Stimulated activated CD4-positive, alpha-beta T cell treated with anti-CD3 and anti-CD28 coated beads, Interleukin-4, amount 100 ng/mL, for 48 hours (primary cell): ENCODE measurements at regions not wholly inside any gene's neighbourhood (a gene's known extent, or its start where the extent isn't known, plus 50 kb on each side); places are given as distances from the start of the nearest gene placed in this dataset.

ENCODE experiments used
- DNase-seq, 2 donors: peaks; one replicate each; pipeline ENCODE4 v3.0.0-alpha.2; 2020; ENCODE audit warnings: low read depth in 2 of 2

DNA sequence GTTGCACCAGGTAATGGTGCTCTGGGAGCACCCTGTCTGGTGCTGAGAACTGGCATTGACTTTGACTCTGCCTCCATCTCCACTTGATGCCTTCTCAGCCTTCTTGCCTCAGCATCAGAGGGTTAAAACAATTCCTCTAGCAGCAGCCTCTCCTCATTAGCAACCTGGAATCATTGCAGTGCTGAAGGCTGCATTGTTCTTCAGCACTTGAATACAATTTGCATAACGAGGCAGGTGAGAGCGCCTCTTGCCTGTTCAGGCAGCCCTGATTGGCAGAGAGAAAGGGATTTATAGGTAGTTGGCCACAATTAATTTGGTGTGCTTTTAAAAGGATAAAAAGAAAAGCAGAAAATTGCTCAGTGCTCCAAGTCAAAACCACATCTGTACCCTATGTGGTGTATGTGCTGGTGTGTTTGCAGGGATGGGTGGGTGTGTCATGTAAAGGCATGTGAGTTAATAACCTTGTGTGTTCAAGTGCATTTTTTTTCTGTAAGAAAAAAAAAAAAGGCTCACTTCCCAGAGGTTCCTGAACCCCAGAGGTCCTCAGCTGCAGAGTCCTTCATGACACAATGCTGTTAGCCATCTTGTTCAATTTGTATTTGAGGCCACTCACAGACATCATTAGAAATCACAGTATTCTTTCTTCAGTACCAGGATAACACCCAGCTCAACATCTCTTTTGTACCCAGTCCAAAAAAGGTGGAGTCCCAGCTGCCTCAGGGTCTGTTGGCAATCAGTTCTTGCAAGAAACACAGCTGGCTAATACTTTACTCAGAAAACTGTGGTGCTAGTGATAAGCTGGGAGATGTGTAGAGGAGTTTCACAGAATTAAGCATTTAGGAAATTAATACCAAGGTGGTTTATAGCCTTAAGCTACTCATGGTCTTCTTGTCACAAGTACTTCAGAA, 385.6 kb downstream of the GRIN2B start:
- no peak for DNase-seq

DNA sequence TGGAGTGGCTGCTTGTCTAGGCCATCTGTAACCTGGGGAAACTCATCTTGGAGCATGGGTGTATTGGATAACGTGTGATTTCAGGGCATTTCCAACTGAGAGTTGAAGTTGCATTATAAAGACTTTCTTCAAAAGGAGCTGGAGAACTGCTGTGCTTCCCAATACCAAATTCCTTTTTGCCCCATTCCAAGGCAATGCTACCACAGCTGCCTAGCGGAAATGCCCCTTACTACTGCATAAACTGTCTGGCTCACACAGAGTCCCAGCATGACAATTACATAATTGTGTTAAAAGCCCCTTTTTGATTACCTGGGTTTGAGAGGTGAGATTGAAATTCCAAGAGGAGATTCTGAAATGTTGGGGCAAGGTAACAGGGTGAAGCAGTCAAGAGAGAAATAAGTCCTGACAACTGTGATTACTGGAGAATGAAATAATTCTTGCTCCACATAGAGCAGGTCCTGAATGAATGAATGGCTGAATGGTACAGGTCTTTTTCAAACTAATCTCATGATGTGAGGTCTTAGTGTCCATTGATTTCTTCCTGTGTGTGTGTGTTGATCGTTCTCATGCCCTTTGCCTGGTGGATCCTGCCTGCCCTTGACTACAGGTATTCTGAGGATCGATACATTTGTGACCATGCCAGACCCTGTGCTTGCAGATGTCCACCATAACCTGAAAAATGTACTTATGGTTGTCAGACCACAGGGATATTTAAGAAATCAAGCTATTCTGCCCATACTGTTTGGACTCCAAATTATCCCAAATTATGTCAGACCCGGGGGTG, 386.5 kb downstream of the GRIN2B start:
- DNase-seq, result no peak

DNA sequence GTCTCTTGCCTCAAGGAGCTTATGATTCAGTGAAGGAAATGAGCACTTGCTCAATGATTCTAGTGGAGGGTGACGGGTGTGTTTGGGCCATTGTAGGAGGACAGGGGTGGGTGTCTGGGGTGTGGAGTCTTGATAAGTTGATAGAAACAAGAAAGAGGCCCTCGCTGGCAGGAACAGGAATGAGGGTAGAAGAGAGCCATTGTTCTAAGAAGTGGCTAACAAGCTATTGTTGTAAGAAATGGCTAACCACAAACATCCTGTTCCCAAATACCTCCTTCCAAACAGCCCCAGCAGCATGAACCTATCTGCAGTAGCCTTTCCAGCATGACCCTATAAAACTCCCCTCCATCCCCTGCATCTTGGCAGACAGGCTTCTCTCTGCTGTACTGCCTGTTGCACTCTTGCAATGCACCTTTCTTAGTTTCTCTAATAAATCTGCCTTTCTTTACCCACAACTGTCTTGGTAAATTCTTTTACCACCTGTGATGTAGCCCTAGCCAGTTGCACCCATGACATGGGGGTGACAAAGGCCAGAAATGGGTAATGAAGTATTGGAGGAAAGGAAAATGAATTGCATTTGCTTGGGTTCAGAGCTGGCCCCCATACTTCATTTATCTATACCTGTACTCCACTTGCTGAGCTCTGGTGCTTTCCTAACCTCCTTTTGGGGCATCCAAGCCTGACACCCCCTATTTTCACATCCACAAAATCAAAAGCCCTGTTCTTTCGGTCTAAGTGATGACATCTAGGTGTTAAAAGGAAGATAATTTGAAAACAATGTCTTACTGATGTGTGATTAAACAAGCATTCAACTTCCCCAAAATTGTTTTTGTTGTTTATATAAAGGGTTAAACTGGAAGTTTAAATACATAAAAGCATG, 389.1 kb downstream of the GRIN2B start:
- no peak for DNase-seq

DNA sequence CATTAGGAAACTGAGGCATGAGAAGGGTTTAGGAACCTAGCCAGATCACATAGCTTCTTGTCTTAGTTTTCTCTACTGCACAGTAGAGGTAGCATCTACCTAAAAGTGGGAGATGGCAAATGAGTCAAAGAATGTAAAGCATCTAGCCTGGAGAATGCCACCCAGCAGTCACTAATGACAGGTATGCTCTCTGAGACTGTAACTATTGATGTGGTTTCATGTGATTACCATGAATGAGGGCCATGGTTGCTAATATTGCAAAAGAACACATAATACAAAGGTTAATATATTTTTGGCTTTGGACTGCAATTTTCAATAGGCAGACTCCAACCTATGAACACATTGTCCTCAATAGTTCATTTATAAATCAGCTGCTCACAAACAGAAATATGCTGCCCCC, 389.9 kb downstream of the GRIN2B start:
- no peak for DNase-seq

DNA sequence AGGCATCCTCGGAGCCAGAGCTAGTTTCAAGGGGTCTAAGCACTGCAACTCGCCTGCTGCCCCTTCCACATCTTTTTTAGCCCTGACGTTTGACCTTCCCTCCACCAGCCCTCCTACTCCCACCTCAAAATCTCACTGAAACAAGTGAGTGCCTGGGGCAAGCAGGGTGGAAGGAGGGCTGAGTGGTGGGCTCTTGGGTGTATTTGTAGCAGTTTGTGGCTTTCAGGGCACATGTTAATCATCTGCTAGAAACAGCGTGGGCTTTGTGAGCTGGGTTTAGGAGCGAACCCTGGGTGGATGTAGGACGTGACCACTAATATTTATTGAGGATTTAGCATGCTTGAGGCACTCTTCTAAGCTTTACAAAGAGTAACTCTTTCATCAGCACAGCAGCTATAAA, 390.3 kb downstream of the GRIN2B start:
- no peak for DNase-seq

DNA sequence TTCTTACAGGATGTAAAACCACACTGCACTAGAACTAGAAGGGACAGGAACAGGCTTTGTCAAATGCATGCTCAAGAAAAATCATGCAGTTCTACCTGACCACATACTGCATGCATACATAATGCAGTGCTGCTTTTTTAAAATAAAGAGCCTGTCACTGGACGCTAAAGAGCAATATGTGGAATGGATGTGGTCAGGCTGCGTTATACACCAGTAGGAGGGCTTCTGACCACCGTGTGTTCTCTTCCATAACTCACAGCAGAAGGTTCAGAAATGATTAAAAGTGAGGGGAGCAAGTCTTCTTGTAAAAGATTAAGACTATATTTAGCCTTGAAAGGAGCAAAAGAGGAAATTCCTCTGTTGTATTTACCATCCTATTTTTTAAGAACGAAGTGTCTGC, 392.0 kb downstream of the EMP1 start:
- DNase-seq, result no peak

DNA sequence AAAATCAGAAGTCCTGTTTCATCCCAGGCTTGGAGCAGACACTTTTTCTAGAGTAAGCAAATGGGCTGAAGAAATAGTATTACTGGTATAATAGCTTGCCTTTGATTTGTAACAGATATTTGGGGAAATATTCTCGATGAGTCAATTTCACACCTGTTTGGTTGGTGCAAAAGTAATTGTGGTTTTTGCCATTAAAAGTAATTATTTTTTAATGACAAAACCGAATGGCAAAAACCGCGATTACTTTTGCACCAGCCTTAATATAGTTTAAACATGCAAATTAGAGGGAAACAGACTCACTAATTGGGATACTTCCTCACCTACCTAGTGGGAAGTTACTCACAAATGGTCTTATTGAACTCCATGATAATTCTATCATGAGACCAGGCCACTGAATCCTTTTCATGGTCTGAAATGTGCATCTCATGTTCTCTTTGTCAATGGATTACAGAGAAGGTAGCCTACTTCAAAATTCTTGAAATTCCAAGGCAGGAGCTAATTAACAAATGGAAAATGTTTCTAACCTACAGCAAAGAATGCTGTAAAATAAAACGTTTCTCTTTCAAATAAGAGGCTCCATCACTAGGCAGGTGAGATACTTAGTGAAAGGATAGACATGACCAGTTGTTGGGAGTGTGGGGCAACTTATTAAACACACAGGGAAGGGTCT, 391.3 kb downstream of the EMP1 start:
- no peak for DNase-seq

DNA sequence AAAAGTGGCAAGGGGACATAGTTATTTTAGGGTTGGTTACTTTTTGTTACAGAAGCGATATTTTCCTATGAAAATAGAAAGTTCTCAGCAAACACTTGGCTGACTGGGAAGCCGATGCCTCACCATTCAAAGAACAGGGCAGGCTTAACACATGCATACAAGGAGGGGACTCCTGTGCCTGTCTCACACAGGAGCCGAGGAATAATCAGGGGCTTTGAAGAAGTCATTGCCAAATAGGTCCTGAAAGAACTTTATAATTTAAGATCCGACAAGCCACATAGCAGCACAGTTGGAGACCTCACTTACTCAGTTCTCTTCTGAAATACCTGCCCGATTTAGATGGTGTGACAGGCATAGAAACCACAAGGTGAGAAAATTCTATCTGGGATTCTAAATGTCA, 389.8 kb downstream of the EMP1 start:
- DNase-seq, result no peak

DNA sequence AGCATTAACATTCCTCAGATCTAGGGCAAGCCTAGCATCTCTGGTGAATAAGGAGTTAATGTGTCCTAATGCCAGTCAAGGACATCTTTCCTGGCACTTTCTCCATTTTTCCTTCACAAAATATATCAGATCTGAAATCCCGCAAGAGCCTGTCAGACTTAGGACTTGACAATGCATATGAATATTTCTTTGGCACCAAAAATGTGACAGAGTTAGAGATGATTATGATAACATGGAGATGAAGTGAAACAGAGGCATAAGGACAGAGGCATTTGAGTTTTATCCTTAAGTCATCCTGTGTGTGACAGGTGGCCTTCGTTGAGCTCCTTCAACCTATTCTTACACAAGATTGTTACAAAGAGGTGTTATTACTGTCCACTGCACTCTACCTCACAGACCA, 388.0 kb downstream of the EMP1 start:
- no peak for DNase-seq

DNA sequence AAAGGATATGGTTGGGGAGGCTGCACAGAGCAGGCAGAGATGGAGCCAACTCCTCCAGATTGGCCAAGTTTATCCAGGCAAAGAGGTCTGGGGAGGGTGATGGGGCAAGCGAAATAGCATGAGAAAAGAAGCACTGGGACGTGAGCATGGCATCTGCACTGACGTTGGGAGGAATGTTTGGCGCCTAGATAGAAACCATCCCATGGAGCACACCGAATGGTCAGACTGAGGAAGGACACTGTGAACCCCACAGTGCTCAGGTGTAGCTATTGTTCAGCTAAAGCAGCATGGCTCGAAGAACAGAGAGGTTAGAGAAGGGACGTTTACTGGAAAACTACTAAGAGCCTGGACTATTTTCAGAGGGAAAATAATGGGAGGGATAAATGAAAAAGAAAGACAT, 387.1 kb downstream of the EMP1 start:
- DNase-seq, result no peak

DNA sequence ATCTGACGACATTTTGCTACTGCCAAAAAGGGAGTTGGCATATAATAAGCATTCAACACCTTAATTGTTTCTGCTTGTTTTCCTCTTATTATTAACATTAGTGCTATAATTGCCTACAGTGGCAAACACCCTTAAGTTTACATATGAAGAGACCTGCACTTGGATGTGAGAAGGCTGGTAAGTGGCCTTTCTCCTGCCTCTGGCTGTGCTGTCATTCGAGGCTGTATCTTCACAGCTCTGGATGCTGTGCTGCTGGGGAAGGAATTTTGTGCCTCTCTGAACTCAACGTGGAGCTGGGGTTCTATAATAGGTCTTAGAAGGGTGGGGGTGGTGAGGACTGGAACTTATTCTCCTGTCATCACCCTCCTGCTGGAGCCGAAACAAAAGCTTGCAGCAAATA, 385.9 kb downstream of the EMP1 start:
- no peak for DNase-seq

DNA sequence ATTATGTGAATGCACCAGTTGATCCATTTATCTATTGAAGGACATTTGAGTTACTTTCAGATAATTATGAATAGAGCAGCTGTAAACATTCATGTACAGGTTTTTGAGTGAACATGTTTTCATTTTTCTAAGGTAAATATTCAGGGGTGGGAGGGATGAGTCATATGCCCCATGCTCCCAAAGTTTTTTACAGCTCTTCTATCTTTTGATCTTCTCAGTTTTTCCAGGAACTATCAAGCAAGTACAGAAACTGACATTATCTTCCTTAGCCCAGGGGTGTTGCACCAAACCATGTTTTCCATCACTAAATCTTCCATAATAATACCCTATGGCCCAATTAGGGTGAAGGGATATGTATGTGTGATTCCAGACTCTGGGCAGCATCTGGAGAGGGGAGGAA, 384.5 kb downstream of the EMP1 start:
- DNase-seq, result no peak

DNA sequence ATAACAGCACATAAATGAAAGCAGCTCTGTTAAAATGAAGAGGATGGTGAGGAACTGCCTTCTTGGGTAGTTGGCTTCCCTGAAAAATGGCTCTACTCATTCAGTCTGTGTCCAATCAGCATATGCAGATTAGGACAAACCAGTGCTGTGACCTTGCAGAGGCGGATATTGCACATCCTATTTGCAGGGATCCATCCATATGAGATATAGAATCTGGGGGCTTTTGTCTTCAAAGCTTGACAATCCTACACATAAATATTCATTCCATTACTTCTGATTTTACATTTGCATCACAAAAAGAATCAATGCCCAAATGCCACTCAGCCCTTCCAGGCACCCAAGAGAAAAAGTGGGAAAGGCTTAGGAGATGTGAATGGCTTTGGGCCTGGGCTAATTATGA, 383.7 kb downstream of the EMP1 start:
- no peak for DNase-seq

DNA sequence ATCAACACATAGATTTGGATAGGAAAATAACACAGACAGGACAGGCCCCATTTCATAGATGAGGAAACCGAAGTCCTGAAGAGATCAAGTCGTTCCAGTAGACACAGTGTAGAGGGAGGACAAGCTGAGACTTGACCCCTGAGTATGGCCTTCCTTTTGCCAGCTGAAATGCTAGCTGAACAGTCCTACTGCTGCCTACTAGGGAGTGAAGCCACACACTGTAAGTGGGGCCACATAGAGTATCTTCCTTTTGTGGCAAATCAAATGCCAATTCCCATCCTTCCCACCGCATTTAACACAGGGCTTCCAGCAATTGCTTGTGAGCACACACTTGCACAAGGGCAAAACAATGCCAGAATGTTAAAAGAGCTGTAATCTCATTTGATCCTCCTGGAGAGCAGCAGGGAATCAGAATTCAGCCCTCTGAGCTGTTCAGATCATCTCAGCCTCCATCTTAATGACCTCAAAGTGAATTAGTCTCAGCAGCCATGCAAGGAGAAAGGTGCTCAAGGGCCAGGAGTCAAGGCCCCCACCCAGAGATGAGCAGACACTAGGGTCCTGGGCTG, 380.5 kb downstream of the EMP1 start:
- DNase-seq, result no peak

DNA sequence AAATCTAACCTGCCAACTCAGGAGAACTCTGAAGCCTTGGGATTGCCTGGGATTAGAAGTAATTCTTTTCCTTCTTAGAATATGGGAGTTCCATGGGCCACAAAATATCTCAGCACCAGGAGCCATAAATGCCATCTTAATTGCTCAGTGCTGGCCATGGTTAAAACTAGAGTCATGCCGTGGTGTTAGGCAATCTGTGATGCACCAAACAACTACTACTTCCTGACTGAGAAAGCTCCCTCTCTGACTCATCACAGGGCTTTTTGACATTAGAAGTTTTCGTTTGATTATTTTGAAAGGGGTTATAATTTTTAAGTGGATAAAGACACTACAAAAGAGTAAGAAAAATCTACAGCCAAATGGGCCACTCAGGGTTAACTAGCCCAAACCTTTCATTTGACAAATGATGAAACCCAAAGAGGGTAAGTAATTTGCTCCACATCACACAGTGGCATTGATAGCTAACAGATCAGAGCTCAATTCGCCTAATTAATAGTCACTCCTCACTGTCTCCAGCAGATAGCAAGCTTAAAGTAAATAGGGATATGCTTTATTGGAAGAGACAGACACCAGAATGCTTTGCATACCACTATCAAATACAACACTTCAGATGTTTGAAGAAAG, 377.3 kb downstream of the EMP1 start:
- DNase-seq, result no peak

DNA sequence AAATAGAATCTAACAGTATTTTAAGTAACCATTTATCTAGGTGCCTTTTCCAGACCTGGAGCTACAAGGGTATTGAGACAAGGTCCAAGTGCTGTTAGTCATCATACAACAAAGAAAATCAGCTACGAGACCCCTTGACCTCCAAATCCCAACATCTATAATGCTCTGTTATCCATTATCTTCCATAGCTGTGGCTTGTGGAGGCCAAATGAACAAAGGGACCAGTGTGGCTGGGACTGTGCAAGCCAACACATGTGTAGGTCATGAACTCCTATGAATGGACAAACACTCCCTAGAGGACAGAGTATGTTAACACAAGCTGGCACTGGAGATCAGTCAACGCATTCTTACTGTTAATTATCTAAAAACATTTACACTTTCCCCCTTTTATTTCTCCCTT, 374.5 kb downstream of the EMP1 start:
- no peak for DNase-seq

DNA sequence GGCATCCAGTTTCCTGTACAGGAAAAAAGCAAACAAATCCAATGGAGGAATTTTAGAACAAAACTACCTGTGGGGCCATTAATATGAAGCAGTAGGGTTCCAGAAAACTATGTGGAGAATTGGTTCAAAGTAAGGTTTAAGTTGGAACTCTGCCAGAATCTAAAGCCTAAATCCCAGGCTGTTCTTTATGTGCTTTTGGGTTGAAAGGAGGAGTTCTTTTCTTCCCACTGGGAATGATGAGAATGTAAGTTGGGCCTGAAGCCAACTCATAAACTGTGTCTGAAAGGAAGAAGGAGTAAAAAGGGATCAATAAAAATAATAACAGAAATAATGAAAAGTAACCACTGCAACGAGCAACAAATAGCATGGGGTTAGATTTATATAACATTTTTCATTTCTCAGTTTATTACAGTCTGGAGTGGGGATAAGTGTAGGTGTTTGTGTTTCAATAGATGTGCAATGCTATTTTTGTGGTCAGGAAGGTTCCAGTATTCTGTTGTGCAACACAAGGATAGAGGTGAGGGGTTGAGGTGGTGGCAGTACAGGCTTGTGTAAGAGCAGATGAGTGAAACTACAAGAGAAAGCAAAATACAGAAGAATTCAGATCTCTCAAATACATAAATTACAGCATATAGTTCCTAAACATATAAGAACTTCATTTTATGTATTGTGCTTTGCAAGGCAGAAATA, 373.6 kb downstream of the EMP1 start:
- no peak for DNase-seq

DNA sequence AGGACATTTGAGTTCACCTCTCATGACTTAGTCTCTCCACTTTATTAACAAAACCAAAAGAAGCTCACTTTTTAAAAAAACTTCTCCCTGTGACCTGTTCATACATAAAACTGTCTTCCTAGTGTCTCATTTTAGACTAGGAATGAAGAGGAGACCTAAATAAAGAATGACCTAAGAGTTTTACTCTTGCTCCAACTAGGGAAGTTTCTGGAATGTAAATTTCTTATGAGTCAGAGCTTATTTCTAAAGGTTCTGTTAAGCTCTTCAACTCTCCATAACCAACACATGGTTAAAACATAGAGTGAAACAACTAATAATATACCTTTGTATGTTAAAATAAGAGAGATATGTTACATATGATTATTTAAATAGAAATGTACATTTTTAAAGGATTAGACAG, 369.8 kb downstream of the EMP1 start:
- DNase-seq, result no peak

DNA sequence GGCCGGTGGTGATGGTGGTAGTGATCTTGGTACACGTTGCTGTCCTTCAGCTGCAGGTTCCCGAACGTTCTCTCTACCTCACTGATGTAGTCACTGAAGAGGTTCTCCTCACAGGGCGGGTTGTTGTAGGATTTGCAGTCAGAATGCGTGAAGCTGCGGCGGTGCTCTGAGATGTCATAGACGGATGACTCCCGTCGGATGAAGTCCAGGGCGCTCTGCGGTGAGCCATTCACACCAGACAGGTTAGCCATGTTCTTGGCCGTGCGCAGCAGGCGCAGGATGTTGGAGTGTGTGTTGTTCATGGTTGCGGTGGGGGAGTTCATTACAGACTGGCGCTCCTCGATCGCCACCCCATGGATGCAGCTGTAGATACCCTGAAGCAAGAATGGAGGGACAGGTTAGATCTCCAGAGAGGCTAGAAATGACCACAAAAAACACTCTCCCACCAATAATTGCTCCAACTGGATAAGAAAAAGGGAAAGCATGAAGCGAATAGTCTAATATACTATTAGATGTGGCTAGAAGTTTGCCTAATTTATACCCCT, 367.8 kb downstream of the EMP1 start:
- DNase-seq, result no peak

DNA sequence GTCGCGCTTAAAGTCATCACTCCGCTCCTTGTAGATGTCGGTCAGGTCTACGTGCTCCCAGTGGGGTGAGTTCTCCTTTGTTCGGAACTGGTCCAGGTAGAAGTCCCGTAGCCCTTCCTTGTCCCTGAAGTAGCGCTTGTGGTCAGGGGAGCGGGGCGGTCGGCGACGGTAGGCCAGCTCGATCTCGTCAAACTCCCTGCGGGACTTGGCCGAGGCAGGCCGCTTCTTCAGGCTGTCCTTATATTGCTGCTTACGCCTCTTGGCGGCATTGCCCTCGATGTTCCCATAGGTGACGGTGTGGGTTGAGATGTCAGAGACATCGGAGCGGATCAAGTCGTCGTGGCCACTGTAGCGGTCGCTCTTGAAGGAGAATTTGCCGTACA, 367.2 kb downstream of the EMP1 start:
- DNase-seq, result no peak
